Ammon's horn (tissue), 1 donor: ENCODE measurements at regions not wholly inside any gene's neighbourhood (a gene's known extent, or its start where the extent isn't known, plus 50 kb on each side); places are given as distances from the start of the nearest gene placed in this dataset.
A peak's percentile ranks its signal among the peaks of the same experiment; 100 is the strongest.
"Not testable (repeated sequence)": the region's sequence is repeated elsewhere in the genome, so short reads cannot be mapped to it uniquely, and the experiment has no call there.

Source experiments
- DNase-seq: peaks from one replicate; pipeline ENCODE4 v3.0.0-alpha.2; 2016; ENCODE audit warnings: low spot score

- no peak for DNase-seq
These were observed 68.3 kb downstream of the ALG10B start for GRCh38 chr12:38384816-38385378.

- no peak for DNase-seq
These were observed 68.9 kb downstream of the ALG10B start for GRCh38 chr12:38385486-38385885.

GRCh38 chr12:38386205-38386985, 69.8 kb downstream of the ALG10B start:
- no peak for DNase-seq

- DNase-seq, result no peak
These were observed 73.0 kb downstream of the ALG10B start for GRCh38 chr12:38389614-38390013.

- DNase-seq, result no peak
These were observed 74.4 kb downstream of the ALG10B start for GRCh38 chr12:38391007-38391406.

GRCh38 chr12:38392554-38393144, 76.1 kb downstream of the ALG10B start:
- no peak for DNase-seq

- DNase-seq, result no peak
These were observed 83.2 kb downstream of the ALG10B start for GRCh38 chr12:38399711-38400206.

GRCh38 chr12:38402811-38403210, 86.2 kb downstream of the ALG10B start:
- no peak for DNase-seq

GRCh38 chr12:38409511-38409910, 92.9 kb downstream of the ALG10B start:
- no peak for DNase-seq

- DNase-seq, result peak; percentile 20
These were observed 94.9 kb downstream of the ALG10B start for GRCh38 chr12:38411426-38411825.

- DNase-seq, result no peak
These were observed 95.4 kb downstream of the ALG10B start for GRCh38 chr12:38411946-38412345.

GRCh38 chr12:38417101-38417500, 100.5 kb downstream of the ALG10B start:
- DNase-seq, result no peak

GRCh38 chr12:38424436-38424835, 107.9 kb downstream of the ALG10B start:
- no peak for DNase-seq

GRCh38 chr12:38427442-38427841, 110.9 kb downstream of the ALG10B start:
- no peak for DNase-seq

GRCh38 chr12:38431921-38432320, 115.3 kb downstream of the ALG10B start:
- DNase-seq, result no peak

GRCh38 chr12:38441871-38442281, 125.3 kb downstream of the ALG10B start:
- DNase-seq, result not testable (repeated sequence)

GRCh38 chr12:38445040-38445439, 128.5 kb downstream of the ALG10B start:
- DNase-seq, result no peak

GRCh38 chr12:38448991-38449390, 132.4 kb downstream of the ALG10B start:
- no peak for DNase-seq

- DNase-seq, result no peak
These were observed 140.1 kb downstream of the ALG10B start for GRCh38 chr12:38456537-38457120.

GRCh38 chr12:38465020-38465419, 148.4 kb downstream of the ALG10B start:
- no peak for DNase-seq

- DNase-seq, result no peak
These were observed 153.1 kb downstream of the ALG10B start for GRCh38 chr12:38469715-38470114.

- DNase-seq, result no peak
These were observed 160.9 kb downstream of the ALG10B start for GRCh38 chr12:38477340-38478090.
